Lung (tissue), 11 donors: ENCODE measurements at regions not wholly inside any gene's neighbourhood (a gene's known extent, or its start where the extent isn't known, plus 50 kb on each side); places are given as distances from the start of the nearest gene placed in this dataset.

Experiments
- ATAC-seq: fragments of 200-7000 bp; cut with Tn5 transposase; one replicate; pipeline ENCODE4 v1.9.1; 2020; ENCODE audit warnings: moderate number of reproducible peaks; ENCODE audit not compliant: insufficient read depth, low FRiP score
- DNase-seq, 3 donors: peaks; one replicate each; pipeline ENCODE4 v3.0.0-alpha.2; 2013 to 2017
- H3K27ac ChIP-seq, 2 donors: one replicate each; pipeline ENCODE4 v1.5.1; 2013; ENCODE audit warnings: mild to moderate bottlenecking in 2 of 2, moderate library complexity in 2 of 2, control low read depth in 1 of 2, inconsistent platforms in 1 of 2, low read depth in 1 of 2, low read length in 1 of 2
- H3K27me3 ChIP-seq, 3 donors: one replicate each; pipeline ENCODE4 v1.5.1; 2013; ENCODE audit warnings: low read length in 2 of 3; ENCODE audit not compliant: control insufficient read depth in 3 of 3, insufficient read depth in 3 of 3
- H3K36me3 ChIP-seq, 4 donors: one replicate each; pipeline ENCODE4 v1.5.1; 2013; ENCODE audit warnings: low read length in 4 of 4, mild to moderate bottlenecking in 1 of 4, moderate library complexity in 1 of 4; ENCODE audit not compliant: control insufficient read depth in 4 of 4, insufficient read depth in 4 of 4
- H3K4me1 ChIP-seq, 5 donors: one replicate each; pipeline ENCODE4 v1.5.1; 2013; ENCODE audit warnings: low read length in 5 of 5, mild to moderate bottlenecking in 2 of 5, moderate library complexity in 1 of 5; ENCODE audit not compliant: control insufficient read depth in 5 of 5, insufficient read depth in 5 of 5
- H3K4me3 ChIP-seq: one replicate; pipeline ENCODE4 v1.5.1; 2013; ENCODE audit warnings: mild to moderate bottlenecking, control low read depth, moderate library complexity
- H3K9ac ChIP-seq, 2 donors: one replicate each; pipeline ENCODE4 v1.5.1; 2013; ENCODE audit warnings: low read length in 2 of 2, control low read depth in 1 of 2; ENCODE audit not compliant: insufficient read depth in 1 of 2
- H3K9me3 ChIP-seq, 4 donors: one replicate each; pipeline ENCODE4 v1.5.1; 2013; ENCODE audit warnings: low read length in 3 of 4, mild to moderate bottlenecking in 1 of 4, moderate library complexity in 1 of 4; ENCODE audit not compliant: control insufficient read depth in 4 of 4, insufficient read depth in 3 of 4
- CTCF ChIP-seq: IDR thresholded peaks from 2 replicates; pipeline ENCODE4 v1.5.1; 2012; ENCODE audit warnings: mild to moderate bottlenecking; ENCODE audit errors: control extremely low read depth, extremely low read depth
- WGBS, 2 donors: extraction: QIAGEN DNeasy Blood & Tissue Kit; methylation state at CpG; one replicate each; pipeline ENCODE4 v1.1.7; 2013; 5-methylcytosine and 5-hydroxymethylcytosine counted together
- donor health status: control.
- donor health status: control.
- donor health status: Bipolar disorder and iron deficiency.
- donor health status: healthy.
- donor health status: DM: yes; HTN: yes; CAD: no.

- H3K4me1 ChIP-seq: peaks cover 0 to 14% (median 8%) of the 10 kb centered on the region in 5 donors
- H3K36me3 ChIP-seq: no peaks in the 10 kb centered on the region
- H3K9me3 ChIP-seq: peaks cover 0 to 2% (median 0%) of the 10 kb centered on the region in 4 donors
- ATAC-seq (no peak), DNase-seq (no peak)
- H3K27ac ChIP-seq: no peak overlapping the region
- no peak for TF ChIP-seq CTCF
- 11 to 49% methylated on average over 1 of the region's 1 CpG for WGBS, 2 donors
- no peak overlapping the region for H3K4me3 ChIP-seq
- H3K27me3 ChIP-seq: no peaks in the 10 kb centered on the region
- no peak overlapping the region for H3K9ac ChIP-seq
Observed at GRCh38 chr5:131019111-131019510, 145.9 kb downstream of the HINT1 start.

GRCh38 chr5:131008329-131008728, 156.7 kb downstream of the HINT1 start:
- TF ChIP-seq CTCF: no peak
- Histone ChIP-seq H3K36me3 (no peaks in the 10 kb centered on the region), H3K27me3 (no peaks in the 10 kb centered on the region), H3K9me3 (peaks cover 0 to 6% (median 0%) of the 10 kb centered on the region in 4 donors), H3K4me3 (no peak overlapping the region), H3K4me1 (no peaks in the 10 kb centered on the region), H3K9ac (no peak overlapping the region), H3K27ac (no peak overlapping the region)
- 90 to 91% methylated on average over 24 of the region's 24 CpGs for WGBS, 2 donors
- no peak for ATAC-seq
- no peak for DNase-seq

- H3K4me1 ChIP-seq: no peaks in the 10 kb centered on the region
- peaks cover 0 to 6% (median 0%) of the 10 kb centered on the region in 4 donors for H3K9me3 ChIP-seq
- no peaks in the 10 kb centered on the region for H3K36me3 ChIP-seq
- DNase-seq: peak in 2 of 3 donors; percentile 38 to 50
- no peak overlapping the region for H3K9ac ChIP-seq
- no peak overlapping the region for H3K27ac ChIP-seq
- 60 to 68% methylated on average over 3 of the region's 3 CpGs for WGBS, 2 donors
- ATAC-seq: no peak
- H3K4me3 ChIP-seq: no peak overlapping the region
- H3K27me3 ChIP-seq: no peaks in the 10 kb centered on the region
- no peak for TF ChIP-seq CTCF
Observed at GRCh38 chr5:131005963-131006684, 158.9 kb downstream of the HINT1 start.
